Neuronal stem cell (in vitro differentiated cells): ENCODE measurements at regions not wholly inside any gene's neighbourhood (a gene's known extent, or its start where the extent isn't known, plus 50 kb on each side); places are given as distances from the start of the nearest gene placed in this dataset.

Experiments used
- DNase-seq: peaks from one replicate; pipeline ENCODE4 v3.0.0-alpha.2; 2013; ENCODE audit warnings: low spot score
- H2AFZ ChIP-seq: one replicate; pipeline ENCODE4 v1.6.1; 2013; ENCODE audit warnings: mild to moderate bottlenecking, low read length, inconsistent platforms
- H2AK5ac ChIP-seq: 2 replicates; pipeline ENCODE4 v1.6.1; 2013; ENCODE audit warnings: low read depth, mild to moderate bottlenecking, inconsistent platforms, low read length, moderate library complexity, mixed read lengths
- H2BK120ac ChIP-seq: 2 replicates; pipeline ENCODE4 v1.6.1; 2013; ENCODE audit warnings: low read depth, mild to moderate bottlenecking, inconsistent platforms, low read length, moderate library complexity, mixed read lengths
- H2BK12ac ChIP-seq: one replicate; pipeline ENCODE4 v1.6.1; 2013; ENCODE audit warnings: low read length, inconsistent platforms
- H2BK15ac ChIP-seq: 2 replicates; pipeline ENCODE4 v1.6.1; 2013; ENCODE audit warnings: mild to moderate bottlenecking, low read length, inconsistent platforms, mixed read lengths
- H2BK5ac ChIP-seq: one replicate; pipeline ENCODE4 v1.6.1; 2013; ENCODE audit warnings: inconsistent platforms, mild to moderate bottlenecking, low read length, moderate library complexity
- H3K14ac ChIP-seq: one replicate; pipeline ENCODE4 v1.6.1; 2013; ENCODE audit warnings: low read length, inconsistent platforms
- H3K18ac ChIP-seq: 2 replicates; pipeline ENCODE4 v1.6.1; 2013; ENCODE audit warnings: low read length, inconsistent platforms
- H3K23ac ChIP-seq: 2 replicates; pipeline ENCODE4 v1.6.1; 2013; ENCODE audit warnings: low read depth, mild to moderate bottlenecking, mixed read lengths, low read length, inconsistent platforms; ENCODE audit not compliant: poor library complexity
- H3K27ac ChIP-seq: replicated peaks from 3 replicates; pipeline ENCODE4 v1.5.1; 2013; ENCODE audit warnings: low read length, inconsistent platforms
- H3K27me3 ChIP-seq, 3 experiments: 2 replicates each; pipeline ENCODE4 v1.6.1; 2013; ENCODE audit warnings: low read length in 3 of 3, mild to moderate bottlenecking in 2 of 3, inconsistent platforms in 1 of 3, low read depth in 1 of 3, mixed read lengths in 1 of 3, moderate library complexity in 1 of 3; ENCODE audit not compliant: control insufficient read depth in 3 of 3, insufficient read depth in 3 of 3
- H3K36me3 ChIP-seq, 2 donors: replicated peaks in 1 of 2; 2 replicates each; pipeline ENCODE4 v1.6.1; 2013; ENCODE audit warnings: low read length in 2 of 2; ENCODE audit not compliant: control insufficient read depth in 2 of 2, insufficient read depth in 2 of 2
- H3K4ac ChIP-seq: 2 replicates; pipeline ENCODE4 v1.6.1; 2013; ENCODE audit warnings: inconsistent platforms, mild to moderate bottlenecking, low read length, moderate library complexity
- H3K4me1 ChIP-seq, 2 donors: 1 replicate in 1 of 2; 2 replicates in 1 of 2; pipeline ENCODE4 v1.6.1; 2013; ENCODE audit warnings: low read length in 2 of 2, low read depth in 1 of 2; ENCODE audit not compliant: control insufficient read depth in 2 of 2, insufficient read depth in 1 of 2
- H3K4me2 ChIP-seq: one replicate; pipeline ENCODE4 v1.6.1; 2013; ENCODE audit warnings: mild to moderate bottlenecking, low read length, inconsistent platforms; ENCODE audit not compliant: insufficient read depth, poor library complexity, severe bottlenecking
- H3K4me3 ChIP-seq, 2 donors: 2 replicates each; pipeline ENCODE4 v1.5.1; 2013; ENCODE audit warnings: low read length in 2 of 2, mild to moderate bottlenecking in 2 of 2, inconsistent platforms in 1 of 2, moderate library complexity in 1 of 2
- H3K79me1 ChIP-seq: one replicate; pipeline ENCODE4 v1.6.1; 2013; ENCODE audit warnings: low read depth, mild to moderate bottlenecking, inconsistent platforms, low read length, moderate library complexity
- H3K9ac ChIP-seq: one replicate; pipeline ENCODE4 v1.6.1; 2013; ENCODE audit warnings: mild to moderate bottlenecking, low read depth, low read length, inconsistent platforms; ENCODE audit not compliant: poor library complexity
- H3K9me3 ChIP-seq, 2 donors: replicated peaks in 1 of 2; 2 replicates each; pipeline versions ENCODE3 to v1.6.1; 2013; ENCODE audit warnings: low read length in 2 of 2, mild to moderate bottlenecking in 2 of 2, inconsistent platforms in 1 of 2, low read depth in 1 of 2, mixed read lengths in 1 of 2, moderate library complexity in 1 of 2; ENCODE audit not compliant: control insufficient read depth in 2 of 2, insufficient read depth in 1 of 2
- H4K8ac ChIP-seq: one replicate; pipeline ENCODE4 v1.6.1; 2013; ENCODE audit warnings: low read depth, mild to moderate bottlenecking, inconsistent platforms, low read length, moderate library complexity
- H4K91ac ChIP-seq: one replicate; pipeline ENCODE4 v1.6.1; 2013; ENCODE audit warnings: low read length, low read depth, mild to moderate bottlenecking, inconsistent platforms; ENCODE audit not compliant: poor library complexity
- WGBS, 2 donors: extraction: QIAGEN DNeasy Blood & Tissue Kit; methylation state at CpG; one replicate each; pipeline ENCODE4 v1.1.7; 2013; ENCODE audit warnings: missing lambda C conversion rate in 2 of 2, mixed read lengths in 1 of 2; ENCODE audit not compliant: insufficient read length in 2 of 2, insufficient replicate concordance in 1 of 2; ENCODE audit errors: extremely low coverage in 2 of 2; 5-methylcytosine and 5-hydroxymethylcytosine counted together

DNA sequence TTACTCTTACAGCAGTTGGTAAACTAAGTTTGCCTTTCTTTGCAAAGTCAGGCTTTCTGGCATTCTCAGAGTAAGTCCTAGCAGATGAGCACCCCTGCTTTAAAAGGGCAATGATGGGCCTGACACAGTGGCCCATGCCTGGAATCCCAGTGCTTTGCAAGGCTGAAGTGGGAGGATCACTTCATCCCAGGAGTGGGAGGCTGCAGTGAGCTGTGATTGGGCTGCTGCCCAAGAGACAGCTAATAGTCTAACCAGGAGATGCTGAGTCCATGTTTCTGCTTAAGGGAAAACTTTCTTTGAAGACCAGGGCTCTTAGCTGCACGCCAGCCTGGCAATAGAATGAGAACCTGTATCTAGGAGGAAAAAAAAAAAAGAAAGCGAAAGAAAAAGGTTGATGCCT is 100.2 kb upstream of the MPP7 start:
- no peak overlapping the region for H3K9ac ChIP-seq
- no peak overlapping the region for H2BK15ac ChIP-seq
- H2BK5ac ChIP-seq, result no peak overlapping the region
- peaks cover 0 to 3% of the 10 kb centered on the region in 2 donors for H3K4me1 ChIP-seq
- H4K91ac ChIP-seq, result no peak overlapping the region
- H3K4me3 ChIP-seq, result no peak overlapping the region
- no peak overlapping the region for H3K14ac ChIP-seq
- H4K8ac ChIP-seq, result no peak overlapping the region
- H3K79me1 ChIP-seq, result no peaks in the 10 kb centered on the region
- H3K27ac ChIP-seq, result no peak overlapping the region
- no peak overlapping the region for H3K4me2 ChIP-seq
- no peak for DNase-seq
- H3K18ac ChIP-seq, result no peak overlapping the region
- H2AK5ac ChIP-seq, result no peak overlapping the region
- H3K36me3 ChIP-seq, result no peaks in the 10 kb centered on the region
- H3K27me3 ChIP-seq, result no peaks in the 10 kb centered on the region
- no peak overlapping the region for H2BK12ac ChIP-seq
- peak overlapping the region; percentile 3 for H2AFZ ChIP-seq
- no peak overlapping the region for H3K23ac ChIP-seq
- H2BK120ac ChIP-seq, result no peak overlapping the region
- no peaks in the 10 kb centered on the region for H3K9me3 ChIP-seq
- no peak overlapping the region for H3K4ac ChIP-seq
- no CpG with 5 or more reads among the region's 2 CpGs for WGBS, 2 donors

DNA sequence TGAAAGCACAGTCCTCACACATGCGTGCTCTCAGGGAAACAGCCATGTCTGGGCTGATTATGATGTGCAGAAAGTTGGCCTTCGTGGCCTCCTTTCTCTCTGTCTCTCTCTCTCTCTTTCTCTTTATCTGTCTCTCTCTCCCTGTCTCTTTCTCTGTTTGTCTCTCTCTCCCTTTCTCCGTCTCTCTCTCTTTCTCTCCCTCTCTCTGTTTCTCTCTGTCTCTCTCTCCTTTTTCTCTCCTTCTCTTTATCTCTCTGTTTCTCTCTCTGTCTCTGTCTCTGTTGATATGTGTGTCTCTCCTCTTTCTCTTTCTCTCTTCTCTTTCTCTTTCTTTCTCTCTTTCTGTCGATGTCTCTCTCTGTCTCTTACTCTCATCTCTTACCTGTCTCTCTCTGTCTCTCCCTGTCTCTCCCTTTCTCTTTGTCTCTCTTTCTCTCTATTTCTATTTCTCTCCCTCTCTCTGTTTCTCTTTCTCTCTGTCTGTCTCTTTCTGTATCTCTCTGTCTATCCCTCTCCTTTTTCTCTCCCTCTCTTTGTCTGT is 105.4 kb upstream of the MPP7 start:
- H3K4me1 ChIP-seq, result no peaks in the 10 kb centered on the region
- H2AK5ac ChIP-seq, result no peak overlapping the region
- H3K9me3 ChIP-seq, result no peaks in the 10 kb centered on the region
- no peak overlapping the region for H3K4me3 ChIP-seq
- no peak for DNase-seq
- H2BK120ac ChIP-seq, result no peak overlapping the region
- H3K79me1 ChIP-seq, result no peaks in the 10 kb centered on the region
- H3K4ac ChIP-seq, result no peak overlapping the region
- no peak overlapping the region for H2BK12ac ChIP-seq
- H3K18ac ChIP-seq, result no peak overlapping the region
- H3K4me2 ChIP-seq, result no peak overlapping the region
- H2AFZ ChIP-seq, result no peak overlapping the region
- WGBS, 2 donors, result no CpG with 5 or more reads among the region's 4 CpGs
- no peak overlapping the region for H2BK15ac ChIP-seq
- H3K27me3 ChIP-seq, result no peaks in the 10 kb centered on the region
- H4K8ac ChIP-seq, result no peak overlapping the region
- no peak overlapping the region for H2BK5ac ChIP-seq
- H3K9ac ChIP-seq, result no peak overlapping the region
- no peak overlapping the region for H3K27ac ChIP-seq
- H4K91ac ChIP-seq, result no peak overlapping the region
- H3K36me3 ChIP-seq, result no peaks in the 10 kb centered on the region
- no peak overlapping the region for H3K14ac ChIP-seq
- no peak overlapping the region for H3K23ac ChIP-seq

DNA sequence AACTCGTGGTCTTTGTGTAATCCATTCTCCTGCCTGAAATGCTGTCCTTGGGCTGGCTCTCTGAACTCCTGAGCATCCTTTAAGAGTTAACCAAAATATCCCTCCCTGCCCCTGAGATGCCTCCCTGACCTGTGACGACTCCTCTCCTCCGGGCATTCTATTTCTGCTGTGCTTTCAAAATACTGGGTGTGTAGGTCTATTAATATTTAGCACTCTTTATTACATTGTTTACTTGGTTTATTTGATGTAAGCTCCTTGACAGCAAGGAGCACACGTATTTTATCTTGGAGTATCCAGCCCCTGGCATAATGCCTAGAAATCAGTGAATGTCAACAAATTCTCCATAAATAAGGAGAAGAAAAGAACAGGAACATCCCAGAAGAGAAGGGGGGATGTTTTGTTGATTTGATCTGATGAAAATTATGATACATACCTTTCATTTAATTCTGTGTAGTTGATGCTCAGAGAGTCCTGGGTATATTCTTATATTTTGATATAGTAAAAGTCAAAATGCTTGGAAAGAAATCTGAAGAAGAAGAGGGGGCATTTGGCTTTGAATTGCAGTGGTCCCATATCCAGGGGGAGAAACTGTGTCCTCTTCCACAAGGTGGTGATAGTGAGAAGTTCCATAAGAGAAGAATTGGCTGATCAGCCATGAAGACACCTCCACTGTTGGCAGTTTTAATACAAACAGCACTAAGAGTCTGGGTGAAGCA is 107.7 kb upstream of the MPP7 start:
- H3K4me1 ChIP-seq, result no peaks in the 10 kb centered on the region
- H3K36me3 ChIP-seq, result no peaks in the 10 kb centered on the region
- no CpG with 5 or more reads among the region's 4 CpGs for WGBS, 2 donors
- H2AFZ ChIP-seq, result no peak overlapping the region
- H2BK15ac ChIP-seq, result no peak overlapping the region
- no peak overlapping the region for H4K91ac ChIP-seq
- H2AK5ac ChIP-seq, result no peak overlapping the region
- no peak overlapping the region for H3K27ac ChIP-seq
- H3K27me3 ChIP-seq, result no peaks in the 10 kb centered on the region
- H3K18ac ChIP-seq, result no peak overlapping the region
- H4K8ac ChIP-seq, result no peak overlapping the region
- DNase-seq, result no peak
- no peak overlapping the region for H2BK120ac ChIP-seq
- H3K9ac ChIP-seq, result no peak overlapping the region
- no peak overlapping the region for H3K14ac ChIP-seq
- no peak overlapping the region for H2BK12ac ChIP-seq
- no peak overlapping the region for H3K4ac ChIP-seq
- H3K9me3 ChIP-seq, result no peaks in the 10 kb centered on the region
- no peaks in the 10 kb centered on the region for H3K79me1 ChIP-seq
- H3K4me2 ChIP-seq, result no peak overlapping the region
- H3K23ac ChIP-seq, result no peak overlapping the region
- H3K4me3 ChIP-seq, result no peak overlapping the region
- H2BK5ac ChIP-seq, result no peak overlapping the region

DNA sequence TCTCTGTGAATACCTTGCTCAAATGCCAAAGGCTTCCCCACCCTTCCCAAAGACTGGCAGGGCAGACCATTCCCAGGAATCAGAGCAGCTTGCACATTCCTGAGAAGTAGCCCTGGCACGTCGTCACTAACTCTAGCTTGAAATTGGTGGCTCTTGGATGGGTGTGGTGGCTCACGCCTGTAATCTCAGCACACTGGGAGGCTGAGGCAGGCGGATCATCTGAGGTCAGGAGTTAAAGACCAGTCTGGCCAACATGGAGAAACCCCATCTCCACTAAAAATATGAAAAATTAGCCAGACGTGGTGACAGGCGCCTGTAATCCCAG is 108.2 kb upstream of the MPP7 start:
- Histone ChIP-seq H3K27ac (no peak overlapping the region), H3K4me2 (no peak overlapping the region), H3K27me3 (no peaks in the 10 kb centered on the region), H2AFZ (no peak overlapping the region), H2BK15ac (no peak overlapping the region), H2BK120ac (no peak overlapping the region), H3K36me3 (no peaks in the 10 kb centered on the region), H3K79me1 (no peaks in the 10 kb centered on the region), H3K23ac (no peak overlapping the region), H2BK12ac (no peak overlapping the region), H2AK5ac (no peak overlapping the region), H2BK5ac (no peak overlapping the region), H3K4me1 (no peaks in the 10 kb centered on the region), H3K18ac (no peak overlapping the region), H4K8ac (no peak overlapping the region), H3K4ac (no peak overlapping the region), H3K9me3 (no peaks in the 10 kb centered on the region), H3K4me3 (no peak overlapping the region), H4K91ac (no peak overlapping the region), H3K9ac (no peak overlapping the region), H3K14ac (no peak overlapping the region)
- WGBS, 2 donors, result no CpG with 5 or more reads among the region's 6 CpGs
- DNase-seq, result no peak
